ENCODE measurements at regions not wholly inside any gene's neighbourhood (a gene's known extent, or its start where the extent isn't known, plus 50 kb on each side); places are given as distances from the start of the nearest gene placed in this dataset.
"Not testable (repeated sequence)": the region's sequence is repeated elsewhere in the genome, so short reads cannot be mapped to it uniquely, and the experiment has no call there.

DNA sequence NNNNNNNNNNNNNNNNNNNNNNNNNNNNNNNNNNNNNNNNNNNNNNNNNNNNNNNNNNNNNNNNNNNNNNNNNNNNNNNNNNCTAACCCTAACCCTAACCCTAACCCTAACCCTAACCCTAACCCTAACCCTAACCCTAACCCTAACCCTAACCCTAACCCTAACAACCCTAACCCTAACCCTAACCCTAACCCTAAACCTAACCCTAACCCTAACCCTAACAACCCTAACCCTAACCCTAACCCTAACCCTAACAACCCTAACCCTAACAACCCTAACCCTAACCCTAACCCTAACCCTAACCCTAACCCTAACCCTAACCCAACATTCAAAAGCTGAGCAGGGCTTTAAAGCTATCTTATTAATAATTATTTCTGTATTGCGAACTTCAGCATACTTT, 182.5 kb upstream of the FAM20C start:
- not testable (repeated sequence) for H3K4me3 ChIP-seq (ENCODE audit: low read depth in 1 of 2, low read length in 2 of 2); H3K36me3 ChIP-seq (ENCODE audit: control insufficient read depth in 1 of 2, insufficient read depth in 2 of 2, low read length in 2 of 2); H3K4me1 ChIP-seq (ENCODE audit: control insufficient read depth in 1 of 2, insufficient read depth in 2 of 2, low read length in 2 of 2); H3K27ac ChIP-seq (ENCODE audit: low read depth, low read length); H3K9me3 ChIP-seq (ENCODE audit: control insufficient read depth in 1 of 2, low read length in 2 of 2); H3K9ac ChIP-seq (ENCODE audit: low read depth in 1 of 2, low read length in 2 of 2); H3K27me3 ChIP-seq (ENCODE audit: control insufficient read depth in 1 of 2, insufficient read depth in 2 of 2, low read length in 2 of 2)

DNA sequence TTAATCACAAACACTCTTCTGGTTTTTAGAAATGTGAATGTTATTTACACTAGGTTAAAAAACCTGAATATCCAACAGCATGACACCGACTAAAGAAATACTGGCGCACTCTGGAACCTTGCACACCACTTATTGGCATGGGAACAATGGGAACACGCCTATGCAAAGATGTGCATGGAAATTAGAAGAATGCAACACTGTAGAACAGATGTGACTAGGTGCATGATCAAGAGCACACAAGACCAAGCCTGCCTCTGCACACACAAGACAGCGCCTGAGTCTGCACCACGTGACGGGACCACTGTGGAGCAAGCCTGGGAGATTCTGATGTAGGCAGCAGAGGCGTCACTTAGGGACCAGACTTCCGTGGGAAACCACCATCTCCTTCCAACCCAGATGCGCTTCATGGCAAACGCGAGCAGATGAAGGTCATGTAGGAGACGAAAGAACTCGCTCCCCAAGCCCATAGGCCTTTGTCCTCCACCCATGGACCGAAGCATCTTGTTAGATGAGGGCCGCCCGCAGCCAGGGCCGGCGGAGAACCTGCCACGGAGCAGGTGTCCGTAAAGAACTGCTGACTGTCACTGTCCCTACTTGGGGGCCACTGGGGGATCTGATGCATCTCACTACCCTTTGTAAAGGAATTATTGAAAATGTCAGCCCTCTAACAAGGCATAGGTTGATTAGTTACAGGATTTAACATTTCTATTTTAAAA, 159.6 kb upstream of the FAM20C start:
- not testable (repeated sequence) for H3K27ac ChIP-seq (ENCODE audit: low read depth, low read length); H3K4me1 ChIP-seq (ENCODE audit: control insufficient read depth in 1 of 2, insufficient read depth in 2 of 2, low read length in 2 of 2); H3K9me3 ChIP-seq (ENCODE audit: control insufficient read depth in 1 of 2, low read length in 2 of 2)

DNA sequence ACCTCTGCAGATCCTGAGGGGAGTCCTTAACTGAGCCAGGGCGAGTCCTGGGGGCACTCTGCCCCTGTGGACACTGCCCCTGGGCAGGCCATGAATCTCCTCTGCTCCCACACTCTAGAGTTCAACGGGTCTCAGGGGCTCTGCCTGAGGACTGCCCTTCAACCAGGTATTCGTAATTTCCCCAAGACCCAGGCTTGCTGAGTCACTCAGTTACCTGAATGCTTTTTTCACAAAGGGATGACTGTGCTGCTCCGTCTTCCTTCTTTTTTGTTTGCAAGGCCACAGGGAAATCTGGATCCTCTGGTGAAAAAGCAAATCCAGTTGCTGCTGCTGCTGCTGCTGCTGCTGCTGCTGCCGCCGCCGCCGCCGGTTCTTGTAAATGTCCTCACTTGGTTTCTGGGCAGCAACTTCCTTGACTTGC, 157.2 kb upstream of the FAM20C start:
- not testable (repeated sequence) for H3K4me1 ChIP-seq (ENCODE audit: control insufficient read depth in 1 of 2, insufficient read depth in 2 of 2, low read length in 2 of 2); H3K9ac ChIP-seq (ENCODE audit: low read depth in 1 of 2, low read length in 2 of 2); H3K36me3 ChIP-seq (ENCODE audit: control insufficient read depth in 1 of 2, insufficient read depth in 2 of 2, low read length in 2 of 2); H3K27me3 ChIP-seq (ENCODE audit: control insufficient read depth in 1 of 2, insufficient read depth in 2 of 2, low read length in 2 of 2); H3K4me3 ChIP-seq (ENCODE audit: low read depth in 1 of 2, low read length in 2 of 2); H3K27ac ChIP-seq (ENCODE audit: low read depth, low read length); H3K9me3 ChIP-seq (ENCODE audit: control insufficient read depth in 1 of 2, low read length in 2 of 2)

More for the DNA sequence above, 159.6 kb upstream of the FAM20C start:
- not testable (repeated sequence) for H3K27me3 ChIP-seq (ENCODE audit: control insufficient read depth in 1 of 2, insufficient read depth in 2 of 2, low read length in 2 of 2); H3K4me3 ChIP-seq (ENCODE audit: low read depth in 1 of 2, low read length in 2 of 2); H3K9ac ChIP-seq (ENCODE audit: low read depth in 1 of 2, low read length in 2 of 2); H3K36me3 ChIP-seq (ENCODE audit: control insufficient read depth in 1 of 2, insufficient read depth in 2 of 2, low read length in 2 of 2)

DNA sequence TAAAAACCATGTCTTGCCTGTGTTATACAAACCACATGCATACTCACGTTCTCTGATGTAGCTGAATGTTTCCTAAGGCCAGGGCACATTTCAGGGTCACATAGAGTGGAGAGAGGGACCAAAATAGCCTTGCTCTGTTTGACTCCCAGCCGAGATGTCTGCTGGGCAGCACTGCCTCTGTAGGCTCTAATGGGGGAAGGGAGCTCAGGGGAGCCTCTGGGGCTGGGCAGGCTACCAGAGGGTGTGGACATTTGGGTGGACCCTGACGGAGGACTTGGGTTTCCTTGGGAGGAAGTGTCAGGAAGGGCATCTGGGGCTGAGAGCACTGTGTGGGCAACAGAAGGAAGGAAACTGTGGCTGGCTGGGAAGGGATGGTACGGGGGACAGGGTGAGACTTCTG, 155.8 kb upstream of the FAM20C start:
- H3K4me1 ChIP-seq (ENCODE audit: control insufficient read depth in 1 of 2, insufficient read depth in 2 of 2, low read length in 2 of 2); H3K4me3 ChIP-seq (ENCODE audit: low read depth in 1 of 2, low read length in 2 of 2); H3K9me3 ChIP-seq (ENCODE audit: control insufficient read depth in 1 of 2, low read length in 2 of 2); H3K36me3 ChIP-seq (ENCODE audit: control insufficient read depth in 1 of 2, insufficient read depth in 2 of 2, low read length in 2 of 2); H3K27ac ChIP-seq (ENCODE audit: low read depth, low read length); H3K27me3 ChIP-seq (ENCODE audit: control insufficient read depth in 1 of 2, insufficient read depth in 2 of 2, low read length in 2 of 2); H3K9ac ChIP-seq (ENCODE audit: low read depth in 1 of 2, low read length in 2 of 2): not testable (repeated sequence)

DNA sequence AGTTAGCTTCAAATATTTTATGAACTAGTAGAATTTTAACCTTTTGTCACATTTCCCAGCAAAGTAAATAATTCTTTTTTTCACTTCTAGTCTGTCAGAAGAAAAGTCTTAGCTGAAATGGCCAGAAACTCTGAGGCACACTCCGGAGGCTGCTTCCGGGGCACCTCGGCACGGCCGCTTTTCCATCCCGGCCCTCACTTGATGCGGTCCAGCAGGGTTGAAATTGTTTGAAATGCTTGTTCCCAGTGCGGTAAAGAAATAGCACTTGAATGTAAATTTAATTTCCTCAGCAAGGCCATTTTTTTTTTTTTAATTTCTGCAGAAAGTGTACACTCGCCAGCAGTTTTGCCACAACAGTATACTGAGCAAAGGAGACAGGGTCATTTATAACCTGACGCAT, 154.7 kb upstream of the FAM20C start:
- H3K4me1 ChIP-seq (ENCODE audit: control insufficient read depth in 1 of 2, insufficient read depth in 2 of 2, low read length in 2 of 2); H3K4me3 ChIP-seq (ENCODE audit: low read depth in 1 of 2, low read length in 2 of 2); H3K27me3 ChIP-seq (ENCODE audit: control insufficient read depth in 1 of 2, insufficient read depth in 2 of 2, low read length in 2 of 2); H3K27ac ChIP-seq (ENCODE audit: low read depth, low read length); H3K9ac ChIP-seq (ENCODE audit: low read depth in 1 of 2, low read length in 2 of 2); H3K9me3 ChIP-seq (ENCODE audit: control insufficient read depth in 1 of 2, low read length in 2 of 2); H3K36me3 ChIP-seq (ENCODE audit: control insufficient read depth in 1 of 2, insufficient read depth in 2 of 2, low read length in 2 of 2): not testable (repeated sequence)

DNA sequence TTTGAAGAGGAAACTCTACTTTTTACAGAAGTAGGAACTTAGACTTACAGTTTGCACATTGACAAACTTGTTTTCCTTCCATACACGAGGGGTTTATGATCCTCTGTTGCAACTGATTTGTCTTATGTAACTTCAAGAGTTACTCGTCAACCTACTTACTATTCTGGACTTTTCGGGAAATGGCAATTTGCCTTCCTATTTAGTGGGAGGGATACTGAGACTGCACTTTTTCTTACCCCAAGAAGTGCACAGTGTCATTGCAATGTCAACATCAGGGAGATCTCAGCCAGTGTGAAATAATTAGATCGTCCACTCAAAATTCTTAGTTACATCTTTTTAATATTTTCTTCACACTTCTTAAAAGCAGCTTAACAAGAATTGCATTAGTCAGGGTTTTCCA, 153.9 kb upstream of the FAM20C start:
- not testable (repeated sequence) for H3K9me3 ChIP-seq (ENCODE audit: control insufficient read depth in 1 of 2, low read length in 2 of 2); H3K27ac ChIP-seq (ENCODE audit: low read depth, low read length); H3K4me1 ChIP-seq (ENCODE audit: control insufficient read depth in 1 of 2, insufficient read depth in 2 of 2, low read length in 2 of 2); H3K36me3 ChIP-seq (ENCODE audit: control insufficient read depth in 1 of 2, insufficient read depth in 2 of 2, low read length in 2 of 2); H3K9ac ChIP-seq (ENCODE audit: low read depth in 1 of 2, low read length in 2 of 2); H3K27me3 ChIP-seq (ENCODE audit: control insufficient read depth in 1 of 2, insufficient read depth in 2 of 2, low read length in 2 of 2); H3K4me3 ChIP-seq (ENCODE audit: low read depth in 1 of 2, low read length in 2 of 2)

DNA sequence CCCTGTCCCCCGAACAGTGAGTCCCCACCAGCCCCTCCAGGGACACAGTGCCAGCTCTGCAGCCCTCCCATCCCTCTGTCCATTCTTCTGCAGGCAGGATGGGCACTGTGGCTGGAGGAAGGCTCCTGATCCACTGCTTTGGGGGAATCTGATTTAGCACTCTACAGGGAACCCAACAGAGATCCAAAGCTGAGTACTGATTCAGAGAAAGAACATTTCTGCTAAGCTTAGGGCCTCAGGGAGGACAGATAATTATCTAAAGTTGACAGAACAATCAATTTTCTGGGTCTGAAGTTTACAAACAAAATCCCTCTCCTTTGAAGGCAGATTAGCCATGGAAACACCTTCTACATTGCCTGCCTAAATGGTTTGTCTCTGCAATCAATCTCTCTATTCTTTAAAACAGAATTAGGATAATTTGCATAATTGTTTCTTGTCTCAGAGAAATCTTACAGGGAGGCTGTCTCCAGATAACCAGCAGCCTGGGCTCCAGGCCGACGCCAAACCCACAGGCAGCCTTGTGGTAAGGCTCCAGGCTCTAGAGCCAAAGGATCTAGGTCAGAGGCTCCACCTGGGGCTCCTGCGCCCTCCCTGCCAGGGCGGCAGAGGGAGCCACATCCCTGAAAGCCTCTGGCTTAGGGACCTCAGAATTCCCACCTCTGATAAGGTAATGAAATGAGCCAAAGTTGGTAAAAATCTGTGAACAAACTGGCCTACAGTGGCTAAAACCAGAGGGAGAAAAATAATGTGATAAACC, 152.2 kb upstream of the FAM20C start:
- H3K27me3 ChIP-seq (ENCODE audit: control insufficient read depth in 1 of 2, insufficient read depth in 2 of 2, low read length in 2 of 2); H3K36me3 ChIP-seq (ENCODE audit: control insufficient read depth in 1 of 2, insufficient read depth in 2 of 2, low read length in 2 of 2); H3K9ac ChIP-seq (ENCODE audit: low read depth in 1 of 2, low read length in 2 of 2); H3K4me1 ChIP-seq (ENCODE audit: control insufficient read depth in 1 of 2, insufficient read depth in 2 of 2, low read length in 2 of 2); H3K4me3 ChIP-seq (ENCODE audit: low read depth in 1 of 2, low read length in 2 of 2); H3K27ac ChIP-seq (ENCODE audit: low read depth, low read length); H3K9me3 ChIP-seq (ENCODE audit: control insufficient read depth in 1 of 2, low read length in 2 of 2): not testable (repeated sequence)

DNA sequence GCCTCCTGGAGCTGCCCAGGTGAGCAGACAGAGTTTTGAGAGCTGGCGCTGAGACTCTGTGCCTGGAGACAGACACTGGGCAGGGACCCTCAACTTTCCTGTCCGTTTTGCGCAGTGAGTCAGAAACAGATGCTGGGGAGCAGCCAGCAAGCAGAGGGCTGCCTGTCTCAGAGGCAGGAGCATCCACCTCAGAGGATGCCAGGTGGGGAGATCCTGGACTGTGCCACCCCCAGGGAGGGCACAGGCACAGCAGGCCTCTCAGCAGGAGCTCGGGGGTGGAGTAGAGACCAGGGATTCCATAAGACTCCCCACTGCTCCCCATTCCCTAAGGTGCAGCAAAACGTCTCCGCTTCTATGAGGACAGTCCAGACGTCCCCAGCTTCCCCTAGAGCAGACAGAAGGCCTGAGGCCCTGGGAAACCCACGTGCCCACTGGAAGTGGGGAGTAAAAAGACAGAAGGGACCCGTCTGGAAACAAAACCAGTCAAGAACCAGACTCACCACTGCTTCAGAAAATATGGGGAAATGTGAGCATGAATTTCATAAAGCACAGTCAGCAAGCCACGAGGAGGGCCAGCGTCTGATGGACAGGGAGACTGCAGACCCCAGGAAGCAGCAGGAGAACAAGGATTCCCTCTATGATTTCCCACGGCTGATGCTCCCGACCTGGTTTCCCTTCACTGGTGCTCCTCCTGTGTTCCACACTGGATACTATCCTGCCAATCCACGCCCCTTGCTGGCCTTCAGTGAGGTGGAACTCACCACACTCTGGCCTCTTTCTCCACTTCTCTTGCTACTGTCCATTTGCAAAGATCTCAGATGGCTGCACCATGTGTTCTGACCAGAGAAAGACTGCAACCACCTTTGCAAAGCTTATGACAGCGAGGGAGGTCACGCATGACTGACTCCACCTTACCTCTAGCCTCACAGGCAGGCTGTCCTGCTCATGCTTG, 151.3 kb upstream of the FAM20C start:
- H3K36me3 ChIP-seq (ENCODE audit: control insufficient read depth in 1 of 2, insufficient read depth in 2 of 2, low read length in 2 of 2) = no peaks in the 10 kb centered on the region
- H3K9me3 ChIP-seq (ENCODE audit: control insufficient read depth in 1 of 2, low read length in 2 of 2) = no peaks in the 10 kb centered on the region
- no peak overlapping the region for H3K27ac ChIP-seq (ENCODE audit: low read depth, low read length)
- peaks cover 0 to 3% of the 10 kb centered on the region in 2 donors for H3K27me3 ChIP-seq (ENCODE audit: control insufficient read depth in 1 of 2, insufficient read depth in 2 of 2, low read length in 2 of 2)
- no peaks in the 10 kb centered on the region for H3K4me1 ChIP-seq (ENCODE audit: control insufficient read depth in 1 of 2, insufficient read depth in 2 of 2, low read length in 2 of 2)
- no peak overlapping the region for H3K9ac ChIP-seq (ENCODE audit: low read depth in 1 of 2, low read length in 2 of 2)
- H3K4me3 ChIP-seq (ENCODE audit: low read depth in 1 of 2, low read length in 2 of 2) = no peak overlapping the region

DNA sequence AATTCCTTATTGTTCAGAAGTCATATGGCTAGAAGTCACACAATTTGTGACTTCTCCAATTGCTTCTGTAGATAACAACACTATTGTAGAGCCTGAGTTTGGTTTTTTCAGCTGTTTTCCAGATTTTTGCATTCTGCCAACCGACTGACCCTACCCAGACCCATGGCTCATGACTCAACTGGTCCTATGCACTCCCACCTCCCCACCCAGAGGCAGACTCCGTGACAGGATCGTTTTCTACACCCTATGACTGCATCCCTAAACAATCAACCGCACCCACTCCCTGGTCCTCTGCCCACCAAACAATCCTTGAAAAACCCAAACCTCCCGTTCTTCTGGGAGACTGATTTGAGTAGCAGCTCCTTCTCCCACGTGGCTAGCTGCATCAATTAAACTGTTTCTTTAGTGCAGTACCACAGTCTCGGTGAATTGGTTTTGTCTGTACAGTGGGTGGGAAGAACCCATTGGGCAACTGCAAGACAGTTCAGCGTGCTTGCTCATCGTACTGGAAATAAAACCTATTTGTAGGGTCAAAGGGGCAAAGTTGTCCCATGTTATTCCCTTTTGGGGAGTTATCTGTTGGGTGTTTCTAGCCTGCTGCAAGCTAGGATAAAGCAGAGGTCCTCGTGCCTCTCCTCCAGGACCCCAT, 150.3 kb upstream of the FAM20C start:
- H3K36me3 ChIP-seq (ENCODE audit: control insufficient read depth in 1 of 2, insufficient read depth in 2 of 2, low read length in 2 of 2) = no peaks in the 10 kb centered on the region
- peaks cover 0 to 3% of the 10 kb centered on the region in 2 donors for H3K27me3 ChIP-seq (ENCODE audit: control insufficient read depth in 1 of 2, insufficient read depth in 2 of 2, low read length in 2 of 2)
- H3K27ac ChIP-seq (ENCODE audit: low read depth, low read length) = no peak overlapping the region
- H3K4me3 ChIP-seq (ENCODE audit: low read depth in 1 of 2, low read length in 2 of 2) = no peak overlapping the region
- no peaks in the 10 kb centered on the region for H3K9me3 ChIP-seq (ENCODE audit: control insufficient read depth in 1 of 2, low read length in 2 of 2)
- no peaks in the 10 kb centered on the region for H3K4me1 ChIP-seq (ENCODE audit: control insufficient read depth in 1 of 2, insufficient read depth in 2 of 2, low read length in 2 of 2)
- H3K9ac ChIP-seq (ENCODE audit: low read depth in 1 of 2, low read length in 2 of 2) = no peak overlapping the region
